ENCODE measurements at regions not wholly inside any gene's neighbourhood (a gene's known extent, or its start where the extent isn't known, plus 50 kb on each side); places are given as distances from the start of the nearest gene placed in this dataset.

- DNase-seq: no peak
These were observed 316.5 kb downstream of the CYP26B1 start for GRCh38 chr2:71831193-71831577.

GRCh38 chr2:71830497-71831192 is 317.0 kb downstream of the CYP26B1 start:
- DNase-seq: no peak

GRCh38 chr2:71829008-71829407 is 318.7 kb downstream of the CYP26B1 start:
- no peak for DNase-seq

GRCh38 chr2:71827973-71828372 is 319.7 kb downstream of the CYP26B1 start:
- no peak for DNase-seq

- no peak for DNase-seq
These were observed 320.1 kb downstream of the CYP26B1 start for GRCh38 chr2:71827524-71827901.

GRCh38 chr2:71826826-71827523 is 320.7 kb downstream of the CYP26B1 start:
- no peak for DNase-seq

GRCh38 chr2:71826299-71826698 is 321.4 kb downstream of the CYP26B1 start:
- no peak for DNase-seq

GRCh38 chr2:71824436-71824835 is 323.2 kb downstream of the CYP26B1 start:
- no peak for DNase-seq

GRCh38 chr2:71823526-71823925 is 324.1 kb downstream of the CYP26B1 start:
- no peak for DNase-seq

- no peak for DNase-seq
These were observed 325.2 kb downstream of the CYP26B1 start for GRCh38 chr2:71822463-71822862.

- DNase-seq: no peak
These were observed 325.8 kb downstream of the CYP26B1 start for GRCh38 chr2:71821856-71822255.

GRCh38 chr2:71816815-71817214 is 330.8 kb downstream of the CYP26B1 start:
- DNase-seq: no peak

GRCh38 chr2:71815701-71816474 is 331.8 kb downstream of the CYP26B1 start:
- no peak for DNase-seq

- no peak for DNase-seq
These were observed 332.8 kb downstream of the CYP26B1 start for GRCh38 chr2:71814885-71815284.

GRCh38 chr2:71813807-71814470 is 333.7 kb downstream of the CYP26B1 start:
- DNase-seq: no peak

GRCh38 chr2:71813315-71813714 is 334.3 kb downstream of the CYP26B1 start:
- no peak for DNase-seq

GRCh38 chr2:71812736-71813135 is 334.9 kb downstream of the CYP26B1 start:
- no peak for DNase-seq

GRCh38 chr2:71811726-71812125 is 335.9 kb downstream of the CYP26B1 start:
- DNase-seq: no peak

GRCh38 chr2:71811157-71811556 is 336.5 kb downstream of the CYP26B1 start:
- DNase-seq: no peak

- no peak for DNase-seq
These were observed 339.8 kb downstream of the CYP26B1 start for GRCh38 chr2:71807581-71808451.

- DNase-seq: no peak
These were observed 341.2 kb downstream of the CYP26B1 start for GRCh38 chr2:71806432-71806831.

GRCh38 chr2:71804281-71804751 is 343.3 kb downstream of the CYP26B1 start:
- DNase-seq: no peak

Measured in RPMI8226 (cell line).